GM21717 (cell line): ENCODE measurements at regions not wholly inside any gene's neighbourhood (a gene's known extent, or its start where the extent isn't known, plus 50 kb on each side); places are given as distances from the start of the nearest gene placed in this dataset.
"Not testable (repeated sequence)": the region's sequence is repeated elsewhere in the genome, so short reads cannot be mapped to it uniquely, and the experiment has no call there.

Source experiments
- ATAC-seq: cut with Tn5 transposase; IDR thresholded peaks from one replicate; pipeline ENCODE4 v1.9.1; 2021; ENCODE audit warnings: mild to moderate bottlenecking, moderate library complexity; ENCODE audit not compliant: unreplicated experiment

- no peak for ATAC-seq
Observed at GRCh38 chr3:5675319-5675718, 487.8 kb downstream of the EDEM1 start.

DNA sequence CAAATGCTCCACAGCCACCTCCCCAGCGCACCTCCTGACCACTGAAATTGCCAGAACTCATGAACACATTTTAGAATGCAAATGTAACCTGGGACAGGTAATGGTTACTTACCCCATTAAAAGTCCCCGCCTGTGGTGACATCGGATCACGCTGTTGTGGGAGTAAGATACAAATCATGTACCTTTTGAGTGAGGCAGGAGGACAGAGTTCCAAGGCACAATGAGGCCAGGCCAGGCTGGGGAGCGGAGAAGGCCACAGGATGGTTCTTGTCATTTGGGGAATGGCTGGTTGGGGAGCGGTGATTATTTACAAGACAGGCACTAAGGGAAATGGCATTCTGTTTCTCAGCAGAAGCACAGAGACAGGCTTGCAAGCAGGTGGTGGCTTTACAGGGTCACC, 490.0 kb downstream of the EDEM1 start:
- no peak for ATAC-seq

DNA sequence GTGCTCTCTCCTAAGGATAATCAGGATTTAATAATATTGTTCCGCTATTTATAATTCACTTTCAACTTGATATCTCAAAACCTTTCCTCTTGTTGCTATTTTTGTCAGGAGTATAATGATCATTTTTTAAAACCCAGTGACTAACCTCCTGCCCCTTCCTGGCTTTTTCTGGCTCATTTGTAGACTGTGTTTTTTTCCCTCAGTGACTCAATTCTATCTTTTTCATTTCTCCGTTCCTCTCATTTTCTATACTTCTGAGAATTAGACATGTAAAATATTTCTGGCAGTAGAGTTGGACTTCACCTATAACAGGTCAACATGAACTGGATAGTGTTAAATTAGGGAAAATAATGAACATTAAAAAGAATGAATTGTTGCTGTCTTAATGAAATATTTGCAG, 490.7 kb downstream of the EDEM1 start:
- ATAC-seq = no peak

DNA sequence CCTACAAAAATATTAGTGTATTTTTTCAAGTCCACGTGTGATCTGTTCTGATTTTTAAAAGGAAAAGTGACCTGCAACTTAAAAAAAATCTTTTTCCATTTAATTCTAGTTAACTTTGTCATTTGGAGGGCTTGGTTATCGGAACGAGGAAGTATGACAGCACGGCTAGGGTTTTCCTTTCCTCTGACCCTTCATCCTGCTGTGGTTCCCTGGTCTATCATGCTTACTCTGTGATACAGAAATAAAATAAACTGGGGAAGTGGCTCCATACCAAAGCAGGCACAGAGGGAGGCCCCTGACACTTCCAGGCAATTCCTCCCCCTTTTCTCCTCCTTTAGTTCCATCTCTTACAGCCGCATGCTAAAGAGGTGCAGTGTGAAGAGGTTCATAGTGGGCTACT, 491.3 kb downstream of the EDEM1 start:
- ATAC-seq = no peak

GRCh38 chr3:5687230-5687629, 499.7 kb downstream of the EDEM1 start:
- ATAC-seq = no peak

GRCh38 chr3:5690490-5690889, 503.0 kb downstream of the EDEM1 start:
- ATAC-seq = no peak

DNA sequence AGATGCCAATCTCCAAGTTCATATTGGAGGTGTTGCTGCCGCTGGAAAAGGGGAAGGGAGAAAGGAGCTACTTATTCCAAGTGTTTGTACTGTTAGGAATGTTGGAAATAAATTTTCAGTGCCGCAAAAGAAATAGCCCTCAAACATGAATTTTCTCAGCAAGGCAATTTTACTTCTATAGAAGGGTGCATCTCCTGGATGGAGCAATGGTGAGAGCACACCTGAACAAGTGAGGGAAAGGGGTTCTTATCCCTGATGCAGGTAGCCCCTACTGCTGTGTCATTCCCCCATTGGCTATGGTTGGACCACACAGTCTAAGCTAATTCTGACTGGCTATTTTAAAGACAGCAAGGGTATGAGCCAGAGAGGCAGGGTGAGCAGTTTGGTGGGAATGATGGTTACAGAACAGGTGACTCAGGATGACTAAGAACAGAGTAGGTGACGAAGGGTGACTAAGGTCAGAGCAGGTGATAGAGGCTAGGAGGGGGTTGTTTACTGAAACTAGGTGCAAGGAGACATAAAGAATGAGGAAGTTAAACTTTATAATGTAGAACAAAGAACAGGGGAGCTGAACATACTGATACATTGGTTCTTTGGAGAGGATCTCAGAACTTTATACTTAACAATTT, 503.5 kb downstream of the EDEM1 start:
- no peak for ATAC-seq

DNA sequence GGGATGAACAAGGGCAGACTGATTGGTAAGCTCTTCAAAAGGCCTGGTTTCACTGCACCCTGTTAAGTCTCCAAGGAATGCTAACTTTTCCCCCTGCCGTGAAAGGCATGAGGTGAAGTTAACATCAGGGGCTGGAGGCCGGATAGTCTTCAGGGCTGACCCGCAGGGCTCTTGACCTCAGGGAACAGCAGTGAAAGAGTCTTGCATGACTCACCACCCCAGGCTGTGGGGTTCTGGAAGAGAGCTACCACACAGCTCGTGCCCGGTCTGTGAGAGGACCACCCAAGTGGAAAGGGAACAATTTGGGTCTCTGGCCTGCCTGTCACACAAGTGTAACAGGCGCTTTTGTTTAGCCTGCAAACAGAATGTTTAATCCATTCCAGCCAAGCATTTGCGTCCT, 504.9 kb downstream of the EDEM1 start:
- no peak for ATAC-seq

DNA sequence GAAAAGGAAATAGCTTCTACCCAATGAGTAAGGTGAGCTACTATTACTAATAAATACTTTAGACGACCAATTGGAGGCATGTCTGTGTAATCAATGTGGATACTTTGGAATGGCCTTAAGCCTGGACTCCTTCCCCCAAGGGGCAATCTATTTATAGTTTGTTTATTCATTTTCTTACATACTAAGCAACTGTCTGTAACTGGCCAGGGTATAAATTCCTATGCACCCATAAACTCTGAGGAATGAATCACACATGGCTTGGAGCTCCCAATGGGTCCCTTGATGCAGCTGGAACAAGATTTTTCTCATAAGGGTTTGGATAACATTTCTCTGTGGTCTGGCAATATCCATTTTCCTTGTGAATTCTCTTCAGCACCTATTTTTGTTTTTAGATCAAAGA, 506.8 kb downstream of the EDEM1 start:
- ATAC-seq = no peak

- no peak for ATAC-seq
Observed at GRCh38 chr3:5698851-5699250, 511.3 kb downstream of the EDEM1 start.

DNA sequence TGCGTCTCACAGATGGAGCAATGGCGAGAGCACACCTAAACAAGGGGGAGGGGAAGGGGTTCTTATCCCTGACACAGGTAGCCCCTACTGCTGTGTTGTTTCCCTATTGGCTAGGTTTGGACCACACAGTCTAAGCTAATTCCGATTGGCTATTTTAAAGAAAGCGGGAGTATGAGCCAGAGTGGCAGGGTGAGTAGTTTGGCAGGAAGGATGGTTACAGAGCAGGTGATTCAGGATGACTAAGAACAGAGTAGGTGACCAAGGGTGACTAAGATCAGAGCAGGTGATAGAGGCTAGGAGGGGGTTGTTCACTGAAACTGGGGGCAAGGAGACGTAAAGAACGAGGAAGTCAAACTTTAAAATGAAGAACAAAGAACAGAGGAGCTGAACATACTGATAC, 511.8 kb downstream of the EDEM1 start:
- ATAC-seq = no peak

GRCh38 chr3:5699811-5700210, 512.3 kb downstream of the EDEM1 start:
- no peak for ATAC-seq

DNA sequence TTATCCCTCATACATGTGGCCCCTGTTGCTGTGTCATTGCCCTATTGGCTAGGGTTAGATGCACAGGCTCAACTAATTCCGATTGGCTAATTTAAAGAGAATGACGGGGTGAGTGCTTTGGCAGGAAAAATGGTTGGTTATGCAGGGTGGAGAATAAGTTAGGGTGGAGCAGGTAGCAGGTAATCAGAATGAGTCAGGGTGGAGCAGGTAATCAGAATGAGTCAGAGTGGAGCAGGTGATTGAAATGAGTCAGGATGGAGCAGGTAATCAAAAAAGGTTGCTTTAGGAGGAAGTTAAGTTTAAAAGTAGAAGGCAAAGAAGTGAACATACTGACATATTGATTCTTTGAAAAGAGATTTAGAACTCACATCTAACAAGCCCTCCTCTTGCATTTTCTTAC, 513.5 kb downstream of the EDEM1 start:
- not testable (repeated sequence) for ATAC-seq

GRCh38 chr3:5707794-5708193, 520.3 kb downstream of the EDEM1 start:
- no peak for ATAC-seq

DNA sequence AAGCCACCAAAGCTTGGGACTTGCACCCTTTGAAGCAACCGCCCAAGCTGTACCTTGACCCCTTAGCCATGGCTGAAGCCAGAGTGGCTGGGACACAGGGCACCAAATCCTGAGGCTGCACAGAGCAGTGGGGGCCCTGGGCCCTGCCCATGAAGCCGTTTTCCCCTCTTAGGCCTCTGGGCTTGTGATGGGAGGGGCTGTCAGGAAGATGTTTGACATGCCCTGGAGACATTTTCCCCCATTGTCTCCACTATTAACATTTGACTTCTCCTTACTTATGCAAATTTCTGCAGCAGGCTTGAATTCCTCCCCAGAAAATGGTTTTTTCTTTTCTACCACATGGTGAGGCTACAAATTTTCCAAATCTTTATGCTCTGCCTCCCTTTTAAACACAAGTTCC, 522.2 kb downstream of the EDEM1 start:
- ATAC-seq = no peak

DNA sequence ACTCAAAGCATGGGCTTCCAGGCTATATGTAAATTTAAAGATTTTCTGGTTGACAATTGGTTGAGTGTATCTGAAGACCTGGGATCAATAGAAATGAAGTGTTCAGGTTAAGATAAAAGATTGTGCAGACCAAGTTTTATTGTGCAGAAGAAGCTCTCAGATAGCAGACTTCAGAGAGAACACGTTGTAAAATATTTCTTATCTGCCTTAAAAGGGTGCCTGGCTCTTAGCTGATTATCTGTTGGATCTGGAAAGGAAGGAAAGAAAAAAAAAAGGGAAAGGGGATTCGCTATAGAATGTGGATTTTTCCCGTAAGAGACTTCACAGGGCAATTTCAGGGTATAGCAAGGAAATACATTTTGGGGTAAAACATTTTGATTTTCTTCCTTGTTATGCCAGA, 523.2 kb downstream of the EDEM1 start:
- no peak for ATAC-seq

- ATAC-seq = no peak
Observed at GRCh38 chr3:5717254-5717653, 529.7 kb downstream of the EDEM1 start.

GRCh38 chr3:5719668-5720067, 532.2 kb downstream of the EDEM1 start:
- not testable (repeated sequence) for ATAC-seq

GRCh38 chr3:5725801-5726200, 538.3 kb downstream of the EDEM1 start:
- no peak for ATAC-seq

DNA sequence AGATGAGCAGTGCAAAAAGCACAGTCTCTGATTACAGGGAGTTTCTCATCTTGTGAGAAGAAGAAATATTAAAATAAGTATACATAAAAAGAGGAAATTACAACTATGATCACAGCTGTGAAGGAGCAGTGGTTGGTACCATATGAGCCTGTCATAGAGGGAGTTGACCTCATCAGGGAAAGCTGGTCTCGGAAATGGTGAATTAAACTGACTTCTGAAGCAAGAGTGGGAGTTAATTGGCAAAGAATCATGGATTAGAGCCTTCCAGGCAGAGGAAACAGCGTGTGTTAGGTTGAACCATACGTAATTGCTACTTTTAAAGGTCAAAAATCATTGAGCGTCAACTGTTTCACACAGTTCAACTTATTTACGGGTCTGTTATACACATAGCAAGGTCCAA, 539.1 kb downstream of the EDEM1 start:
- ATAC-seq = no peak

GRCh38 chr3:5727743-5728484, 540.4 kb downstream of the EDEM1 start:
- ATAC-seq = no peak

DNA sequence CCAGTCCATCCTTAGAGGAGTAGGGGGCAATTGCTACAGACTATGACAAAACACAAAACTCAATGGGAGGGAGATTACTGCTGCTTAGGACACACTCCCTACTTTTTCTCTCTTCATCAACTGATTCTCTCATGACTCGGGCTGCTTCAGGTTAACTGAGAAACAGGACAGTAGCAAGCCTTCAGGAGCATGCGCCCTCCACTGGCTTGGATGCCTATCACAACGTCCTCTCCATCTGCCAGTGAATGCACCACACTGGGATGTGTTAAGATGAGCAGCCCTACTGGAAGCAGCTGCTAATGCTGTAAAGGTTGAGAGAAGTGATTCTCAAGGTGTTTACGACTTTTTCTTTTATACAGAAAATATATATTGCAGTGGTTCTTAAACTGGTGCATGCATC, 542.3 kb downstream of the EDEM1 start:
- no peak for ATAC-seq

- ATAC-seq = no peak
Observed at GRCh38 chr3:5731100-5731499, 543.6 kb downstream of the EDEM1 start.
